Pancreas (tissue), 10 donors: ENCODE measurements at regions not wholly inside any gene's neighbourhood (a gene's known extent, or its start where the extent isn't known, plus 50 kb on each side); places are given as distances from the start of the nearest gene placed in this dataset.

Experiments
- ATAC-seq, 4 donors: fragments of 200-7000 bp; cut with Tn5 transposase; one replicate each; pipeline versions ENCODE4 v1.8.0 to v1.9.1; 2020; ENCODE audit warnings: mild to moderate bottlenecking in 4 of 4, moderate library complexity in 4 of 4
- DNase-seq, 6 donors: peaks; one replicate each; pipeline ENCODE4 v3.0.0-alpha.2; 2020
- FAIRE-seq: peaks from 2 replicates; lab custom pipeline; 2012; peaks lifted over from hg19 to GRCh38; lab: Jason Lieb, UNC
- H3K27ac ChIP-seq, 4 donors: fragments of 200-600 bp; sonication (generic); 1 replicate in 3 of 4; 2 replicates in 1 of 4; pipeline versions ENCODE4 v1.5.0 to v1.8.0; 2020
- H3K27me3 ChIP-seq, 4 donors: fragments of 200-600 bp; one replicate each; pipeline ENCODE4 v1.8.0; 2021
- H3K36me3 ChIP-seq, 3 donors: fragments of 200-600 bp; sonication (generic) in 1 of 3; one replicate each; pipeline versions ENCODE4 v1.5.0 to v1.8.0; 2020 to 2021
- H3K4me1 ChIP-seq, 3 donors: fragments of 200-600 bp; one replicate each; pipeline ENCODE4 v1.8.0; 2021
- H3K4me3 ChIP-seq, 4 donors: fragments of 200-600 bp; sonication (generic) in 2 of 4; one replicate each; pipeline versions ENCODE4 v1.5.0 to v1.8.0; 2020 to 2021
- H3K9me3 ChIP-seq, 4 donors: fragments of 200-600 bp; one replicate each; pipeline ENCODE4 v1.8.0; 2021
- WGBS, 2 donors: extraction: QIAGEN DNeasy Blood & Tissue Kit; methylation state at CpG; one replicate each; pipeline ENCODE4 v1.1.7; 2013; 5-methylcytosine and 5-hydroxymethylcytosine counted together
- intact Hi-C, 3 donors: fragments of 100-400 bp; cut with DNase I; formaldehyde crosslinking; loops; one replicate each; pipeline versions ENCODE4 v1.11.1 to v1.14.2; 2022
- TF ChIP-seq, protein P1 (sequence below), 4 donors: fragments of 200-600 bp; sonication (generic) in 3 of 4; IDR thresholded peaks; one replicate each; pipeline versions ENCODE4 v1.5.0 to v1.8.0; 2021; ENCODE audit warnings: antibody characterized with exemption in 4 of 4
- donor health status: healthy with polysubstance abuse.
- donor health status: DM: no; HTN: no; CAD: no; lungs with moderate emphysema.
- donor health status: DM: no; HTN: no; CAD: no.
- donor health status: control.
- donor health status: control.
- donor health status: Bipolar disorder and iron deficiency.
- donor health status: DM: yes; HTN: yes; CAD: no.
- donor health status: DM: no; HTN: no; CAD: no.
- donor health status: DM: no; HTN: no; CAD: no.
- donor health status: DM: yes; HTN: yes; CAD: no.

DNA sequence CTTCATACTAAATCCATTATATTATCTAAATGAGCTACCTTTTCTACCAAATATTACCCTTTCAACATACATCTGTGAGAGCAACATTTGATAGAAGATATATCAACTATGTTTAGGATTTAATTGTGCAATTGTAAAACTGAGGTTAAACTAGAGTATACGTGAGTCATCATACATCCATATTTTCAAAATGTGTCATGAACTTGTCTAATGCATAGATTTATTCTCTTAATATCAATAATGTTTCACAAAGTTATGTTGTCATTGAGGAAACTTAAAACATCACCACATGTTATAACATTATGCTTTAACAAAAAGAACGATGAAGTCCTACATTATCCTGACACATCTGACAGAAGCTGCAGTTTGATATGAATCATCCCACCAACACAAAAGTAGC is 645.5 kb upstream of the NOVA1 start:
- 75 to 79% methylated on average over 2 of the region's 2 CpGs for WGBS, 2 donors
- FAIRE-seq (no peak), DNase-seq (no peak), ATAC-seq (no peak)
- no peaks in the 10 kb centered on the region for H3K9me3 ChIP-seq
- H3K27me3 ChIP-seq = no peaks in the 10 kb centered on the region
- H3K36me3 ChIP-seq = no peaks in the 10 kb centered on the region
- no peaks in the 10 kb centered on the region for H3K4me1 ChIP-seq
- H3K27ac ChIP-seq = no peak overlapping the region
- TF ChIP-seq, protein P1, sequence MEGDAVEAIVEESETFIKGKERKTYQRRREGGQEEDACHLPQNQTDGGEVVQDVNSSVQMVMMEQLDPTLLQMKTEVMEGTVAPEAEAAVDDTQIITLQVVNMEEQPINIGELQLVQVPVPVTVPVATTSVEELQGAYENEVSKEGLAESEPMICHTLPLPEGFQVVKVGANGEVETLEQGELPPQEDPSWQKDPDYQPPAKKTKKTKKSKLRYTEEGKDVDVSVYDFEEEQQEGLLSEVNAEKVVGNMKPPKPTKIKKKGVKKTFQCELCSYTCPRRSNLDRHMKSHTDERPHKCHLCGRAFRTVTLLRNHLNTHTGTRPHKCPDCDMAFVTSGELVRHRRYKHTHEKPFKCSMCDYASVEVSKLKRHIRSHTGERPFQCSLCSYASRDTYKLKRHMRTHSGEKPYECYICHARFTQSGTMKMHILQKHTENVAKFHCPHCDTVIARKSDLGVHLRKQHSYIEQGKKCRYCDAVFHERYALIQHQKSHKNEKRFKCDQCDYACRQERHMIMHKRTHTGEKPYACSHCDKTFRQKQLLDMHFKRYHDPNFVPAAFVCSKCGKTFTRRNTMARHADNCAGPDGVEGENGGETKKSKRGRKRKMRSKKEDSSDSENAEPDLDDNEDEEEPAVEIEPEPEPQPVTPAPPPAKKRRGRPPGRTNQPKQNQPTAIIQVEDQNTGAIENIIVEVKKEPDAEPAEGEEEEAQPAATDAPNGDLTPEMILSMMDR (IDR thresholded peaks at IDR 0.05) = no peak
- no peak overlapping the region for H3K4me3 ChIP-seq
- intact Hi-C loops = no loop called here

DNA sequence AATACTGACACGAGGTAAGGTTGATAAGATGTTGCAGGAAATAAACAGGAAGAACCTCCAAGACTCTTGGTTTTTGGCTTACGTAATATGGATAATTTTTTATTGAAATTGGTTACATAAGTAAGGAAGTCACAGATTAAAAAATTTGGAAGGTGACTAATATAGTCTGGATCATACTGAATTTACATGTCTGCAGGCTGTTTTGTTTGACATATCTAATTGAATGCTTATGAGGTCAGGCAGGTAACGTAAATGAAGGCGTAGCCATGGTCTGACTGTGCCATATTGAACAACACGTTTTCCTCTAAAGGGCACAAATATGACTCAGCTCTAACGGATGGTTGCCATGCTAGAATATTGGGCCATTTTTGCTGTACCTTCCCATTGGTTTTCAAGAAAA is 648.1 kb upstream of the NOVA1 start:
- Histone ChIP-seq H3K4me1 (no peaks in the 10 kb centered on the region), H3K27ac (no peak overlapping the region), H3K4me3 (no peak overlapping the region), H3K36me3 (no peaks in the 10 kb centered on the region), H3K27me3 (no peaks in the 10 kb centered on the region), H3K9me3 (no peaks in the 10 kb centered on the region)
- intact Hi-C loops = no loop called here
- FAIRE-seq (no peak), ATAC-seq (no peak), DNase-seq (no peak)
- TF ChIP-seq, protein P1 (IDR thresholded peaks at IDR 0.05) = no peak
- 63 to 75% methylated on average over 6 of the region's 6 CpGs for WGBS, 2 donors

DNA sequence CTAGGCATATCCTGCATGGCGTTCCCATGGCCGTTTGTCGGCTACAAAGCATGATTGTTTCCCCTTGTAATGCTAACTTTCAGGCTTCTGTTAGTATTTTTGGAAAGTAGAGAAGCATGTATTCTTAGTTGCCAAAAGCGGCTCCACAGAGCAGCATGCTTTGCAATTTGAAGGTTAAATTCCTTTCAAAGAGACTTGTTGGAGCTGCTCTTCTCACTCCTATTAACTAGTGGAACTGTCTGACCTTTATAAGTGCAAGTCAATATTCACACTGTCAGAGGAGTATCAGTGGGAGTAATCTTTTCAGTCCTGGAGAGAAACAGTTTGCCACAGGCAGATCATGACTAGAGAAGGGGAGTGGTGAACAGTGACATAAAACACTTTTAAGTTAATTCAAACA is 656.1 kb upstream of the NOVA1 start:
- no peaks in the 10 kb centered on the region for H3K4me1 ChIP-seq
- WGBS, 2 donors = 39 to 44% methylated on average over 4 of the region's 4 CpGs
- H3K27ac ChIP-seq = no peak overlapping the region
- ATAC-seq (no peak), FAIRE-seq (no peak), DNase-seq (no peak)
- TF ChIP-seq, protein P1 (IDR thresholded peaks at IDR 0.05) = no peak
- H3K9me3 ChIP-seq = no peaks in the 10 kb centered on the region
- H3K4me3 ChIP-seq = no peak overlapping the region
- intact Hi-C loops = no loop called here
- no peaks in the 10 kb centered on the region for H3K36me3 ChIP-seq
- no peaks in the 10 kb centered on the region for H3K27me3 ChIP-seq

DNA sequence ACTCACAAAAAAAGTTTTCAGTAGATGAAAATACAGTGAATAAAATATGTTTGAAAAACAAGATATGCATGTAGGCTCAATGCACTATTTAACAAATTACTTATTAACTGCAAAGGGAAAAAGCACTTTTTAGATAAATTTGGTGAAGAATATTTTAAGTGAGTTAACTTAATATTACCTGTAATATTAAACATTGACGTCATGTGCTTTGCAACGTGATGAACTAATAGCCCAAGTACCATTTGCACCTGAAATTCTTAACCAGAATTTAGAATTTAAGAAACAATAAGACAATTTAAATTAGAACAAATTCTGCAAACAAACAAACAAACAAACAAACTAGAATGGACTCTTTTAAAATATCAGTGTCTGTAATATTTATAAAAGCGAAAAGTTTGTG is 659.0 kb upstream of the NOVA1 start:
- Histone ChIP-seq H3K4me1 (no peaks in the 10 kb centered on the region), H3K27me3 (no peaks in the 10 kb centered on the region), H3K27ac (no peak overlapping the region), H3K9me3 (no peaks in the 10 kb centered on the region), H3K4me3 (no peak overlapping the region), H3K36me3 (no peaks in the 10 kb centered on the region)
- no peak for FAIRE-seq
- WGBS, 2 donors = 75 to 91% methylated on average over 3 of the region's 3 CpGs
- intact Hi-C loops = no loop called here
- DNase-seq = no peak
- no peak for ATAC-seq
- TF ChIP-seq, protein P1 (IDR thresholded peaks at IDR 0.05) = no peak

DNA sequence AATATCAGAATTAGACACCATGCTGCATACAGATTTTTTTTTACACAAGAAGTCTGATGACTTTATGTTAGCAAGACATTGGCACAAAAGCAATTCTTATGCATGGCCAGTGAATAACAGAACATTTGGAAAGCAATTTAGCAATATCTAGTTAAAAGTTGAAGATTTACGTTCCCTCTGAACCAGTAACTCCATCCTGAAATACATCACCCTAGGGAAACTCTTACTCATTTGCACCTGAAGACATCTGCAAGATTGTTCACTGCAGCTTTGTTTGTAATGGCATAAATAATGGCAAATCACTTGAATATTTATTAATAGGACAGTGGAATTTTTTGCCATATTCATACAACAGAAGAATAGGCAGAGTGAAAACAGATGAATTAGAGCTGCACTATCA is 670.0 kb upstream of the NOVA1 start:
- H3K4me3 ChIP-seq = no peak overlapping the region
- H3K27ac ChIP-seq = no peak overlapping the region
- DNase-seq = no peak
- no peak for FAIRE-seq
- intact Hi-C loops = no loop called here
- 44% methylated on average over 1 of the region's 1 CpG for WGBS, 2 donors
- no peaks in the 10 kb centered on the region for H3K9me3 ChIP-seq
- TF ChIP-seq, protein P1 (IDR thresholded peaks at IDR 0.05) = no peak
- H3K27me3 ChIP-seq = no peaks in the 10 kb centered on the region
- no peaks in the 10 kb centered on the region for H3K4me1 ChIP-seq
- ATAC-seq = no peak
- no peaks in the 10 kb centered on the region for H3K36me3 ChIP-seq
